ENCODE measurements at regions not wholly inside any gene's neighbourhood (a gene's known extent, or its start where the extent isn't known, plus 50 kb on each side); places are given as distances from the start of the nearest gene placed in this dataset.

GRCh38 chr5:155866971-155867370 lies 460.0 kb upstream of the SGCD start:
- no peak for DNase-seq (ENCODE audit: low spot score)

GRCh38 chr5:155867522-155868088 lies 459.4 kb upstream of the SGCD start:
- no peak for DNase-seq (ENCODE audit: low spot score)

GRCh38 chr5:155870636-155871035 lies 456.3 kb upstream of the SGCD start:
- no peak for DNase-seq (ENCODE audit: low spot score)

- DNase-seq (ENCODE audit: low spot score): no peak
Measured at GRCh38 chr5:155871623-155872022, 455.3 kb upstream of the SGCD start.

- no peak for DNase-seq (ENCODE audit: low spot score)
Measured at GRCh38 chr5:155872629-155873220, 454.2 kb upstream of the SGCD start.

DNA sequence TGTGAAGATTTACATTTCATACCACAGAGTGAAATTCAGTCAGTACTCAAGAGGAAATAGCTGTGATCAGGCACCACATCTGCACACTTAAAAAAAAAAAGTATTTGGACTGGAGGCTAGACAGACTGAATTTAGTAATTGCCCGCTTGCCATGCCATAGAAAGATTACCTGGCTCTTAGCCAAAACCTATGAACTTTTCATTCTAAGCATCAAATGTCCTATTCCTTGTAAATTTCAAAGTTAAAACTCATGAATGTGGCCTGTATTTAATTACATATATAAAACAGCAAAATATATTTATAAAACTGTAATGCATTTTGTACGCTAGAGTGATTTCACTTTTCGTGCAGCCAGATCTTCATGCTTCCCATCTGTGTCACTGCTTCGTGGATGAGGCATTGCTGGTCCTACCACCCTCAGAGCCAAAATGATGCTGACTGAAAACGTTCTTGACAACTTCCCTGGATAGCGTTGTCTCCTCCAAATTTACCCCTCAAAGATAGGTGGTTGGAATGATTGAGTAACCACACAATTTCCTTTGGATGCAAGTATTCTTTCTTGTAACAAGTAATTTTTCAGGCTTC lies 447.9 kb upstream of the SGCD start:
- DNase-seq (ENCODE audit: low spot score): no peak

DNA sequence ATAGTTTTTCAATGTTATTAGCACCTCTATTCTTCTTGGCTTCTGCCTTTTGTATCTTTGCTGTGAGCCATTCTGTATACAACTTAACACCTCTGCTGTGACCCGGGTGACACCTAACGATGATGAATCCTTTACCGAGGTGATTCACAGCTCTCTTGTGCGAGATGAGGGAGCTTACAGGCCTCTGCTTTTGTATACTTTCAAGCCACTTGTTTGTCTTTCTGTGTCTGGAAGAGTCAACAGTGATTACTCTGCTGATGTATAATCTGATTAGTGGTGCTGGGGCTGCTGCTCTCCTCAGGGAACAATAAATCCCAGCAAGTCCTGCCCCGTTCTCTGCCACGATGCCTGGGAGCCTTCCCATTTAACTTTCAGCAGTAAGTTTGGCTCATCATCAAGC lies 442.9 kb upstream of the SGCD start:
- peak; percentile 21 for DNase-seq (ENCODE audit: low spot score)

DNA sequence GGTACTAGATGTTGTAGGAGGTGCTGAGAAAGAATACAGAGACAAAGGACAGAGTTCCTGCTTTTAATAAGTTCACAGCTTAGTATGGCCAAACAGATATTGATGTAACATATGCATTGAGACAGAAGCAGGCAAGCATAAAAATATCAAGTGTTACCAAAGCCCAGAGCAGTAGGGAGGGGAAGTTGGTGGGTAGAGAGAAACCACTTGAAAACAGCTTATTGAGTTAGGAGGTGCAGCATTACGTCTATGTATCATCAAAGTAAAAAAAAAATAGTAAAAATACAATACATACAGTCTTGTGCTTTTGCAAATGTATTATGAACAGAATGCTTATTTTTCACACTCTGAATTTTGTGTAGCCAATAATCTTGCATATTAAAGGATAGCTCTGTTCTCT lies 441.8 kb upstream of the SGCD start:
- DNase-seq (ENCODE audit: low spot score): peak; percentile 17

GRCh38 chr5:155886311-155887031 lies 440.5 kb upstream of the SGCD start:
- DNase-seq (ENCODE audit: low spot score): no peak

- DNase-seq (ENCODE audit: low spot score): no peak
Measured at GRCh38 chr5:155895484-155895883, 431.5 kb upstream of the SGCD start.

DNA sequence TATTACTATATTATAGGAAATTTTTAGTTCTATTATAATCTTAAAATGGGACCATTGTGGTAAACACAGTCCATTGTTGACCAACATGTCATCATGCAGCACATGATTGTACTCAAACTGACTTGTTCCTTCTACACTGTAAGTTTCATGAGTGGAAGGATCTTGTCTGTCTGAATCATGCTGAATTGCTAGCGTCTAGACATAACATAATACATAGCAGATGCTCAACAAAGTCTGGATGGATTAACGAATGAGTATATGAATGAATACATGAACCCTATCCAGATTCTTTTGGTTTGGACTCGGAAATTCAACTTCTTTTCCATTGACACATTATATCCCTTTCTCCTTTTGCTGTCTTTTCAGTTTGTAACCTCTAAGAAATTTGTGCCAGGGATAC lies 429.2 kb upstream of the SGCD start:
- DNase-seq (ENCODE audit: low spot score): no peak

DNA sequence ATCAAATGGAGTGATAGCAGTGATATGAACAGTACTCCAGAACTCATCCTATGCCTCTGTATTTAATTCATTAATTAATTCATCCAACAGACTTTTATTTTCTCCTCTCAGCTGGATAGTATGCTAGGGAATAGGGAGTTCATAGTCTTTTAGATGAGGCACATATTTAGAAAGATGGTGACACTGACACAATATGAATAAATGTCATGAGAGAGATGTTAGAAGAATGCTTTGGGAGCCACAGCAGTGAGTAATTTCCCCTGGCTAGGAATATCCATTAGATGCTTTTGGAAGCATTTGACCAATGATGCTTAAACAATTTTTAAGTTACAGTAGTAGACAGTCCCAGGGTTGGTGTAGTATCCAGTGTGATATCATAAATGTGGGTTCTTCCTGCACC lies 428.7 kb upstream of the SGCD start:
- no peak for DNase-seq (ENCODE audit: low spot score)

GRCh38 chr5:155903791-155904190 lies 423.2 kb upstream of the SGCD start:
- DNase-seq (ENCODE audit: low spot score): no peak

DNA sequence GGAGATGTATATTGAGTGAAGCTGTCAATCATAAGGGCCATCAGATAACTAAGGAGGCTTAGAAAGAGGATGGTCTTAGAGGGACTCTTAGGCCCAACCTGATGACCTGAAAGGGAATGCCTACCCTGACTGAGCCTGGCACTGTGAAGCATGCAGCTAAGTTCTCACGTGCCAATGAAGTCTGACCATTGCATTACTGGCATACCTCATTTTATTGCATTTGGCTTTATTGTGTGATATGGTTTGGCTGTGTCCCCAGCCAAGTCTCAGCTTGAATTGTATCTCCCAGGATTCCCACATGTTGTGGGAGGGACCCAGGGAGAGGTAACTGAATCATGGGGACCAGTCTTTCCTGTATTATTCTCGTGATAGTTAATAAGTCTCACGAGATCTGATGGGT lies 421.6 kb upstream of the SGCD start:
- DNase-seq (ENCODE audit: low spot score): no peak

GRCh38 chr5:155906046-155906445 lies 420.9 kb upstream of the SGCD start:
- peak; percentile 2 for DNase-seq (ENCODE audit: low spot score)

DNA sequence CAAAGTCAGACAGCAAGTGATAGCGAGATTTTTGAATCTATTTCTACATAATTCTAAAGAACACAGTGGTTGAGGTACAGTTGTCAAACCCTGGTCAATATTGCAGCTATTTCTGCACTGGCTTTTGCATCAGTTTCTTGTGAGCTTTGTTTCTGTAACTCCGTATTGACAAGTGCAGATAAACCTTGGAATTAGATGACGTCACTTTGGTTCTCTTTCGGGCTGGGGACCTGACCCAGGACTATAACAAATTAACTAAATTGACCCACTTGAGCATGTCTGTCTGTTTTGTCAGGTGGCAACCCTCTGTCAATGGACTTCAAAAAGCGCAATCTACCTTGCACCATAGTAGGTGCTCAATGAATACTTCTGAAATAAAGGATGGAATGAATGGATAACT lies 418.4 kb upstream of the SGCD start:
- no peak for DNase-seq (ENCODE audit: low spot score)

GRCh38 chr5:155912291-155912690 lies 414.7 kb upstream of the SGCD start:
- no peak for DNase-seq (ENCODE audit: low spot score)

DNA sequence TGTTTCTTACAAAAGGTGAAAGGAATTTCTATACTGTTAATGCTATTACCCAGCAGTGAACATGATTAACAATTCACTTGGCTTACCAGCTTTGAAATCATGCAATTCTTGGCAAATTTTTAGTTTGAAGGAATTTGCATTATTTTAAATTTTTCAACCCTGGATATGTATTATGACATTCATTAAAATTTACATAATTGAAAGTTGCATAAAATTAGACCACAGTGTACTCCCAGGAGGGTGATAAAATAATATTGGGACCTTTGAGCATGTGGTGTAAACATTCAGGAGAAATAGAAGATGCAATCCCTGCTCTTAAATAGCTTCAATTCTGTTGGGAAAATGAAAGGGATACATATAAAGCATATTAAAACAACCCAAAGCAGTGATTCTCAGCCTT lies 412.2 kb upstream of the SGCD start:
- DNase-seq (ENCODE audit: low spot score): no peak

DNA sequence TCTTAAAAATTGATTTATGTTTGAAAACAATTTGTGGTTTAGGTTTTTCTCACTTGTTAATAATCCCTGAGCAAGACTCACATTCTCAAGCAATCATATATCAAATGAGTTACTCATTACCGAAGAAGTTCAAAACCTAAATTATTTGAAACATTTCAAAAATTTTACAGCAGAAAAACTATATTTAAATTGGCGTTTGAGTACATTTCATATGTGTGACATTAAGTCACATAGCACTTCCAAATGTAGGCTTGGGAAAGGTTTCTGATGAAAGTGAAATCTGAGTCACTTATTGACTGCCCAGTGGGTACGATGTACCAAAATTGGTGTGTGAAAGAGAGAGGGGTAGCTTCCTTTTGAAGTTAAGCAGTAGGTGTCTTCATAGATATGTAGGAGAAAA lies 411.4 kb upstream of the SGCD start:
- DNase-seq (ENCODE audit: low spot score): no peak

DNA sequence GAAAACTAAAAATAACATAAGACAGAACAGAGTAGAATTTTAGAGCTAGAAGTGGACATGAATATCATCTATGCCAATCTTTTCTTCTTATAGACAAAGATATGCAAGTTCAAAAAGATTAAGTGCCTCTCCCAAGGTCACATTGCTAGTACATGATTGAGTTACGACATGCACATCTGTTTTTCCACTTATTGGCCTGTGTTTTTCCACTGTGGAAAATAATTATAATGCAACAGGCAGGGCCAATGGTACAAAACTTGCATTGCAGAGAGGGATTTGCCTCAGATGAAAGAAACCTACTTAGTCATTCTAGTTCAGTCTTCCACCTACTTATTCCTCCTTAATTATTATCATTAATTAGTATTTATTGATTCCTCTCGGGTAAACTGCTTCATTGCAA lies 407.8 kb upstream of the SGCD start:
- DNase-seq (ENCODE audit: low spot score): no peak

DNA sequence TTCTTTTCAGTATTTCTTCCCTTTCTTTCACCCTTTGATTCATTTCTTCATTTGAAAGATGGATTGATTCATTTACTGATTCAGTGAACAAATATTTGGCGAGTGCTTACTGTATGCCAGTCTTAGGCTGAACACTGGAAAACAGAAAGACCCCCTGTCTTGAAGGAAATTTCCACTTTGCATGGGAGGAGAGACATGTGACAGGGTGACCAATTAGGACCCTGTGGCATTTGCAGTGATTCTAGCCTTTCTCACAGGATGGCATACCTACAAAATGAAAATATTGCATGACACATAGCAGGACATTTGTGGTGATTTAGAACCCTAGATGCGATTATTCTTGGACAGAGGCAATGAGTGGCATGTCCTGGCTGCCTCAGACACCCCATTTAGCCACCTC lies 407.2 kb upstream of the SGCD start:
- DNase-seq (ENCODE audit: low spot score): no peak

DNA sequence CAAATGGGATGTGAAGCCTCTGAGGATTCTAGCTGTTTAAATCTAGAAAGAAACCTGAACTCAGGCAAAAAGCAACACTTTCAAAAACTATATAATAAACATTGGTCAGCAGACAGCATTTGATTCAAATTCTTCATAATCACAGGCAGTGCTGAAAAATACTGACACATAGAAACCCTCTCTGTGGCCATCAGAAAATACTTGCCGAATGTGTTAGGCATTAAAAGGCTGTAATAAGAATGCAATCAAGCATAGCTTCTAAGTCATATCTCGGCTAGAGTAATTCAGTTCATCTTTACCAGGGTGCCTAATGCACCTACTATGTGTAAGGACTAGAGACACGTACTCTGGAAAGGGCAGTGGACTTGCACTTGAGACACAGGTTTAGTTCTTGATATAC lies 405.3 kb upstream of the SGCD start:
- no peak for DNase-seq (ENCODE audit: low spot score)

DNA sequence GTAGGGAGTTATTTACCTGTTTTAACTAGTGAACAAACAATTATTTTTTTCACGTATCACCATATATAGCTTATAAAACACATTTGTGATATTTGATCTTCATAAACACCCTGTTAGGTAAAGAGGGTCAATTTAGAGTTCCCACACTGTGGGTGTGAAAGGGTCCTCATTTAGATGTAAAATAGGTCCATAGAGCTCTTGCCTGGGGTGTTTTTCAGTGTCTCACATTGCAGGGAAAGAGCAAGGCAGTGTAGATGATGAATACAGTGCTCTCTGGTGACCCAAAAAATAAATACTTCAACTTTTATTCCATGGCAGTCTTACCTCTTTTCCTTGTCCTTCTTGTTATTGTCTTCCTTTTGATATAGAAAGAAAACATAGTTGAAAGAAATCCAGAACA lies 403.2 kb upstream of the SGCD start:
- no peak for DNase-seq (ENCODE audit: low spot score)

- no peak for DNase-seq (ENCODE audit: low spot score)
Measured at GRCh38 chr5:155926031-155926430, 400.9 kb upstream of the SGCD start.

Data from CD4-positive, alpha-beta T cell treated with Interleukin-2 at 100 ng/mL for 4 hours (primary cell).